ENCODE measurements at regions not wholly inside any gene's neighbourhood (a gene's known extent, or its start where the extent isn't known, plus 50 kb on each side); places are given as distances from the start of the nearest gene placed in this dataset.
A peak's percentile ranks its signal among the peaks of the same experiment; 100 is the strongest.

- TF ChIP-seq CTCF (IDR thresholded peaks at IDR 0.05): no peak
- DNase-seq (no peak), ATAC-seq (no peak)
- intact Hi-C loops (cut with DNase I): no loop called here
- no peaks in the 10 kb centered on the region for H3K4me1 ChIP-seq
- H3K9me3 ChIP-seq: peaks cover 0 to 11% (median 0%) of the 10 kb centered on the region in 11 donors
- H3K4me3 ChIP-seq: no peak overlapping the region
- H3K27me3 ChIP-seq: peaks cover 0 to 2% (median 0%) of the 10 kb centered on the region in 7 donors
- WGBS, 2 donors: 81 to 82% methylated on average over 5 of the region's 5 CpGs
- no peak overlapping the region for H3K27ac ChIP-seq
- H3K36me3 ChIP-seq: no peaks in the 10 kb centered on the region
These were observed 329.2 kb downstream of the DHX35 start for GRCh38 chr20:39291301-39291700.

GRCh38 chr20:39290575-39290974, 328.4 kb downstream of the DHX35 start:
- no peak overlapping the region for H3K4me3 ChIP-seq
- ATAC-seq (no peak), DNase-seq (no peak)
- no peaks in the 10 kb centered on the region for H3K4me1 ChIP-seq
- no peak for TF ChIP-seq CTCF (IDR thresholded peaks at IDR 0.05)
- H3K9me3 ChIP-seq: peaks cover 0 to 11% (median 0%) of the 10 kb centered on the region in 11 donors
- peaks cover 0 to 2% (median 0%) of the 10 kb centered on the region in 7 donors for H3K27me3 ChIP-seq
- H3K27ac ChIP-seq: no peak overlapping the region
- intact Hi-C loops (cut with DNase I): no loop called here
- no peaks in the 10 kb centered on the region for H3K36me3 ChIP-seq

- H3K4me1 ChIP-seq: no peaks in the 10 kb centered on the region
- TF ChIP-seq CTCF (IDR thresholded peaks at IDR 0.05): no peak
- no peak overlapping the region for H3K27ac ChIP-seq
- H3K4me3 ChIP-seq: no peak overlapping the region
- DNase-seq (no peak), ATAC-seq (no peak)
- WGBS, 2 donors: 87 to 94% methylated on average over 2 of the region's 2 CpGs
- no peaks in the 10 kb centered on the region for H3K27me3 ChIP-seq
- intact Hi-C loops (cut with DNase I): no loop called here
- peaks cover 0 to 11% (median 0%) of the 10 kb centered on the region in 11 donors for H3K9me3 ChIP-seq
- no peaks in the 10 kb centered on the region for H3K36me3 ChIP-seq
These were observed 327.7 kb downstream of the DHX35 start for GRCh38 chr20:39289831-39290230.

GRCh38 chr20:39289316-39289715, 327.2 kb downstream of the DHX35 start:
- Histone ChIP-seq H3K36me3 (no peaks in the 10 kb centered on the region), H3K27me3 (no peaks in the 10 kb centered on the region), H3K27ac (no peak overlapping the region), H3K4me1 (no peaks in the 10 kb centered on the region), H3K9me3 (peaks cover 0 to 11% (median 0%) of the 10 kb centered on the region in 11 donors), H3K4me3 (no peak overlapping the region)
- 46 to 53% methylated on average over 2 of the region's 2 CpGs for WGBS, 2 donors
- intact Hi-C loops (cut with DNase I): no loop called here
- no peak for DNase-seq
- no peak for ATAC-seq
- TF ChIP-seq CTCF (IDR thresholded peaks at IDR 0.05): peak in 7 of 9 donors; percentile 10 to 42 (median 21)
